ENCODE measurements at regions not wholly inside any gene's neighbourhood (a gene's known extent, or its start where the extent isn't known, plus 50 kb on each side); places are given as distances from the start of the nearest gene placed in this dataset.
A peak's percentile ranks its signal among the peaks of the same experiment; 100 is the strongest.

GRCh38 chr12:75974323-75975187 is 57.0 kb downstream of the PHLDA1 start:
- peak; percentile 50 for DNase-seq (ENCODE audit: low spot score)

- DNase-seq (ENCODE audit: low spot score), result no peak
Measured at GRCh38 chr12:75971253-75971652, 60.3 kb downstream of the PHLDA1 start.

GRCh38 chr12:75970310-75970709 is 61.3 kb downstream of the PHLDA1 start:
- DNase-seq (ENCODE audit: low spot score), result no peak

- no peak for DNase-seq (ENCODE audit: low spot score)
Measured at GRCh38 chr12:75969768-75970167, 61.8 kb downstream of the PHLDA1 start.

GRCh38 chr12:75965661-75966060 is 65.9 kb downstream of the PHLDA1 start:
- DNase-seq (ENCODE audit: low spot score), result no peak

GRCh38 chr12:75964150-75964549 is 67.4 kb downstream of the PHLDA1 start:
- DNase-seq (ENCODE audit: low spot score), result no peak

GRCh38 chr12:75961878-75962277 is 69.7 kb downstream of the PHLDA1 start:
- DNase-seq (ENCODE audit: low spot score), result no peak

GRCh38 chr12:75960954-75961661 is 70.5 kb downstream of the PHLDA1 start:
- DNase-seq (ENCODE audit: low spot score), result no peak

- DNase-seq (ENCODE audit: low spot score), result no peak
Measured at GRCh38 chr12:75960086-75960910, 71.3 kb downstream of the PHLDA1 start.

GRCh38 chr12:75959506-75959905 is 72.1 kb downstream of the PHLDA1 start:
- no peak for DNase-seq (ENCODE audit: low spot score)

GRCh38 chr12:75959060-75959459 is 72.5 kb downstream of the PHLDA1 start:
- no peak for DNase-seq (ENCODE audit: low spot score)

- DNase-seq (ENCODE audit: low spot score), result no peak
Measured at GRCh38 chr12:75955251-75955650, 76.3 kb downstream of the PHLDA1 start.

- DNase-seq (ENCODE audit: low spot score), result no peak
Measured at GRCh38 chr12:75954749-75955148, 76.8 kb downstream of the PHLDA1 start.

- no peak for DNase-seq (ENCODE audit: low spot score)
Measured at GRCh38 chr12:75954041-75954440, 77.5 kb downstream of the PHLDA1 start.

- DNase-seq (ENCODE audit: low spot score), result no peak
Measured at GRCh38 chr12:75953312-75953906, 78.2 kb downstream of the PHLDA1 start.

- DNase-seq (ENCODE audit: low spot score), result no peak
Measured at GRCh38 chr12:75951399-75952278, 79.9 kb downstream of the PHLDA1 start.

GRCh38 chr12:75947156-75947723 is 84.3 kb downstream of the PHLDA1 start:
- no peak for DNase-seq (ENCODE audit: low spot score)

- no peak for DNase-seq (ENCODE audit: low spot score)
Measured at GRCh38 chr12:75945581-75945980, 86.0 kb downstream of the PHLDA1 start.

GRCh38 chr12:75944905-75945432 is 86.6 kb downstream of the PHLDA1 start:
- no peak for DNase-seq (ENCODE audit: low spot score)

- DNase-seq (ENCODE audit: low spot score), result no peak
Measured at GRCh38 chr12:75944097-75944904, 87.3 kb downstream of the PHLDA1 start.
